ENCODE measurements at regions not wholly inside any gene's neighbourhood (a gene's known extent, or its start where the extent isn't known, plus 50 kb on each side); places are given as distances from the start of the nearest gene placed in this dataset.

DNA sequence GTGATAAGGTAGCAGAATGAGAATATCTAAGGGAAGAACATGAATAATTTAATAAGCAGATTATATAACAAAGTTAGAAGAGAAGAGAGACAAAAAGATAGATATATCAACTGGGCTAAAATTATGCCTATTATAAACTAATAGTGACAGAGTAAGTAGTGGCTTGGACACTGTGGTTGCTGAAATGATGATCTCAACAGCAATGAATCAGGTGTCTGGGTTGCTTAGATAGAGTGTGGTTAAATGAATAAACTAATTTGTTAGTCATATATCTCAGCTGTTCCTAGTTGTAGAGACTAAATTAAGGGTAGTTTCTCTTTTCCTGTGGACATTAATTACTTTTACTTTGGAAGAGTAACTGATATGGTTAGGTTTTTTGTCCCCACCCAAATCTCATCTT, 1485.4 kb upstream of the CELF4 start:
- TF ChIP-seq, protein P1, sequence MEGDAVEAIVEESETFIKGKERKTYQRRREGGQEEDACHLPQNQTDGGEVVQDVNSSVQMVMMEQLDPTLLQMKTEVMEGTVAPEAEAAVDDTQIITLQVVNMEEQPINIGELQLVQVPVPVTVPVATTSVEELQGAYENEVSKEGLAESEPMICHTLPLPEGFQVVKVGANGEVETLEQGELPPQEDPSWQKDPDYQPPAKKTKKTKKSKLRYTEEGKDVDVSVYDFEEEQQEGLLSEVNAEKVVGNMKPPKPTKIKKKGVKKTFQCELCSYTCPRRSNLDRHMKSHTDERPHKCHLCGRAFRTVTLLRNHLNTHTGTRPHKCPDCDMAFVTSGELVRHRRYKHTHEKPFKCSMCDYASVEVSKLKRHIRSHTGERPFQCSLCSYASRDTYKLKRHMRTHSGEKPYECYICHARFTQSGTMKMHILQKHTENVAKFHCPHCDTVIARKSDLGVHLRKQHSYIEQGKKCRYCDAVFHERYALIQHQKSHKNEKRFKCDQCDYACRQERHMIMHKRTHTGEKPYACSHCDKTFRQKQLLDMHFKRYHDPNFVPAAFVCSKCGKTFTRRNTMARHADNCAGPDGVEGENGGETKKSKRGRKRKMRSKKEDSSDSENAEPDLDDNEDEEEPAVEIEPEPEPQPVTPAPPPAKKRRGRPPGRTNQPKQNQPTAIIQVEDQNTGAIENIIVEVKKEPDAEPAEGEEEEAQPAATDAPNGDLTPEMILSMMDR (conservative IDR thresholded peaks at IDR 0.05 in 1 of 2, IDR thresholded peaks at IDR 0.05 in 1 of 2; ENCODE audit: extremely low read depth in 1 of 2, insufficient read depth in 1 of 2, low read depth in 1 of 2, low read length in 2 of 2), result no peak
- no peak for TF ChIP-seq EZH2 (IDR thresholded peaks at IDR 0.05; ENCODE audit: borderline replicate concordance, low read length)
